Upper lobe of left lung (tissue), 4 donors: ENCODE measurements at regions not wholly inside any gene's neighbourhood (a gene's known extent, or its start where the extent isn't known, plus 50 kb on each side); places are given as distances from the start of the nearest gene placed in this dataset.

Source experiments
- CTCF ChIP-seq, 6 experiments: fragments of 450-650 bp in 4 of 6; fragments of 200-600 bp in 2 of 6; sonication (generic) in 2 of 6; IDR thresholded peaks; one replicate each; pipeline ENCODE4 v1.5.1; 2016 to 2019; ENCODE audit warnings: antibody characterized with exemption in 6 of 6
- EP300 ChIP-seq, 4 donors: sonication (generic); formaldehyde crosslinking; IDR thresholded peaks; one replicate each; pipeline ENCODE4 v1.5.1; 2017; ENCODE audit warnings: antibody characterized with exemption in 4 of 4, control low read depth in 2 of 4
- POLR2A ChIP-seq, 4 donors: fragments of 450-650 bp; IDR thresholded peaks; one replicate each; pipeline ENCODE4 v1.5.1; 2016 to 2017; ENCODE audit warnings: antibody characterized with exemption in 4 of 4, mild to moderate bottlenecking in 2 of 4
- POLR2AphosphoS5 ChIP-seq, 2 donors: sonication (generic); formaldehyde crosslinking; IDR thresholded peaks; one replicate each; pipeline ENCODE4 v1.5.1; 2017; ENCODE audit warnings: antibody characterized with exemption in 2 of 2

DNA sequence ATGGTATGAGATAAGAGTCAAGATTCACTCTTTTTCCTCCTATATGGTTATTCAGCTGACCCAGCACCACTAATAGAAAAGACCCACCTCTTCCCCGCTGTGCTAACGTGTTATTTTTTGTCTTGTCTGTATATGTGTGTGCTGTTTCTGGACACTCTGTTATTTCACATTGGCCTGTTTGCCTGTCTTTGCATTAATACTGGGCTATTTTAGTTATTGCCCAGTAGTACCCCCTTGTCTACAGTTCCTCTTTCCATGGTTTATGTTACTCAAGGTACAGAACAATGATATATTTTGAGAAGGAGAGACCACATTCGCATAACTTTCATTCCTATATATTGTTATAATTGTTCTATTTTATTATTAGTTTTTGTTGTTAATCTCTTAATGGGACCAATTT, 74.0 kb upstream of the SIAH1 start:
- TF ChIP-seq CTCF (IDR thresholded peaks at IDR 0.05): no peak
- no peak for TF ChIP-seq POLR2AphosphoS5 (IDR thresholded peaks at IDR 0.05)
- no peak for TF ChIP-seq POLR2A (IDR thresholded peaks at IDR 0.05)
- no peak for TF ChIP-seq EP300 (IDR thresholded peaks at IDR 0.05)
